ENCODE measurements at regions not wholly inside any gene's neighbourhood (a gene's known extent, or its start where the extent isn't known, plus 50 kb on each side); places are given as distances from the start of the nearest gene placed in this dataset.

DNA sequence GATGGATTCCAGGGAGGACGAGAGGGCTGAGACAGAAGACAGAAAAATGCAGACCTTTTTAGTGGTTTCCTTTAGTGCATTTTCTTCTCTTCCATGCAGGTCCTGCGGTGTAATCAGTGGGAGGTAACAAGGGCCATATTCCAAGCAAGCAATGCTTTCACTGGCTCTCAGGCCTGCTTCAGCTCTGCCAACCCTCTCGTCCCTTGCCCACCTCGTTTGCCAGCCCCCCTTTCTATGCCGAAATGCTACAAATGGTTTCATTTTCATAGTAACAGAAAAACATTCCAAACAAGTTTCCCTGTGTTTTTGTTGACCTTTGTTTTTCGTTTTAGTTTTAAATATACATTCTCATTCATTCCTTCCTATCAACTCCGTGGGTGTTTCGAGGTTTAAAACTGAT lies 443.1 kb downstream of the TTLL7 start:
- DNase-seq (ENCODE audit: low read depth), result no peak
- in situ Hi-C loops (cut with HindIII; ENCODE audit: low pct_unique_long_range_greater_than_20kb, low sequenced_read_pairs), result no loop called here

DNA sequence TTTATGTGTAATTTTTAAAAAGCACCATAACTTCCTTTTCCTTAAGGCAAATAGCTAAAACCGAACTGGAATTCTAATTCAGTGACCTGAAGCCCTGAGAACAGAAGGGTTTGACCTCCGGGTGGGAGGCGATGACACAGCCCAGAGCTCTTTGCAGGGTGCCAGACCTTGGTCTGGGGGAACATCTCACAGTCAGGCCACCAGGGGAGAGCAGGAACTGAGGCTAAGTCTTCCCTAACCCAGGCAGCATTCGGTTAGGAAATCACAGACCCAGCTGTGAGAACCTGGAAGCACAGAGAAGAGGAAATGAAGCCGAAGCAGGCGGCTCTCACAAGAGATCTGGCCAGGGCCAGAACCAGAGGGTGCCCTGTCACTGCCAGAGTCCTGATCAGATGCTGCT lies 444.8 kb downstream of the TTLL7 start:
- no peak for DNase-seq (ENCODE audit: low read depth)
- in situ Hi-C loops (cut with HindIII; ENCODE audit: low pct_unique_long_range_greater_than_20kb, low sequenced_read_pairs), result no loop called here

DNA sequence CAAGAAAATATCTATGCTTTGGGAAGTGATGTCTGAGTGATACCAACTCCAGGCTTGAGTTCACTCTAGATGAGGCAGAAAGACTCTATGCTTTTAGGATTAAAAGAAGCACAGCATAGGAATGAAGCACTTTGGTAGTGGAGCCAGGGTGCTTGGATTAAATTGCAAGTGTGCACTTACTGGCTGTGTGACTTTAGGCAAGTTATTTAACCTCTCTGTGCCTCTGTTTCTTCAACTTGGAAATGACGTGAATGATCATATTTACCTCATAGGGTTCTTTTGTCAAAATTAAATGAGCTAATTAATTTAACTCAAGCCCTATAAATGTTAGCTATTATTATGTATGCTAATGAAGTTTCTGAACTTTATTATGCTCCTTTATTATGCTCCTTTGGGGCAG lies 446.1 kb downstream of the TTLL7 start:
- in situ Hi-C loops (cut with HindIII; ENCODE audit: low pct_unique_long_range_greater_than_20kb, low sequenced_read_pairs), result no loop called here
- no peak for DNase-seq (ENCODE audit: low read depth)

DNA sequence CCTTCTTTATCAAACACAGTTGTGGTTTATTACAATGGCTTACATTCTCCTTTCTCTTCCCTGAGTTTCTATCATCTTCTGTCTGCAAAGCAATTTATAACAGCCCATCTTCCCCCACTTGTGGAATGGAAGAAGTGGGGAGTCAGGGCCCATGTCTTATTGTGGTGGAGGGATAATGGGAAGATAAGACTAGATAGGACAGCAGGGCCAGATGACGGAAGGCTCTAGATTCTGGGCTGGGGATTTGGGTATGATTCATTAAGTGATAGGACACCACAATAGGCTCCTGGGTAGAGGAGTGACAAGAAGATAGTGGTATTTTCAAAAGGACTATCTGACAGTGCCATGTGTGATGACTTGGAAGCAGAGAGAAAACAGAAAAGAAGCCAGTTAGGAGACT lies 450.6 kb downstream of the TTLL7 start:
- in situ Hi-C loops (cut with HindIII; ENCODE audit: low pct_unique_long_range_greater_than_20kb, low sequenced_read_pairs), result no loop called here

DNA sequence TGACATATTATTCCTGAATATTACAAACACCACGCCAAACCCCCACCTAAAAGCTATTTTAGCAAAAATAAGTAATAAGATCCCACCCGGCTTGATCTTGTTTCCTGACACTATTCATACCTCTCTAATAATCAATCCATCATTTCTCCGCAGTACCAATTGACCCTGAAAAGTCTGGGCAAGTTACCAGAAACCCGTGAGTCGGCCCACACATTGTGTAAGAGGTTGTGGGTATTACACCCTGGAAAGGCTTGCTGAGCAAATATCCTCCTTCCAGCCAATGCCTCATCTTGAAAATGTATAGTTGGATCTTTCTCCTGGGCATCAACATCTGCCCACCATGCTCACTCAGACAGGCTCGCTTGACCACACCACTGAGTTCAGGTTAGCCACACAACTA lies 451.0 kb downstream of the TTLL7 start:
- DNase-seq (ENCODE audit: low read depth), result no peak
- in situ Hi-C loops (cut with HindIII; ENCODE audit: low pct_unique_long_range_greater_than_20kb, low sequenced_read_pairs), result no loop called here

More for the DNA sequence above, 450.6 kb downstream of the TTLL7 start:
- no peak for DNase-seq (ENCODE audit: low read depth)

DNA sequence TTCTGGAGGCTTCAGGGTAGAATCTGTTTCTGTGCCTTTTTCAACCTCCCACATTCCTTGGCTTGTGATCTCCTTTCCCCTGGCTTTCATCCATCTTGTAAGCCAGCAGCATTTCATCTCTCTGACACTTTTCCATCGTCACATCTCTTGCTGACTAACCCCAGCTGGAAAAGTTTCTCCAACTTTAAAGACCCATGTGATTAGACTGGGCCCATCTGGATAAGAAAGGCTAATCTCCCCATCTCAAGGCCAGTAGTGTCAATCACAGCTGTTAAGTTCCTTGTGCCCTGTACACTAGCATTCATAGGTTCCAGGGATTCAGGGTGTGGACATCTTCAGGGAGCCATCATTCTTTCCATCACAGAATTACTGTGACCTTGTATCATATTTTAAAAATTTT lies 452.1 kb downstream of the TTLL7 start:
- no peak for DNase-seq (ENCODE audit: low read depth)
- in situ Hi-C loops (cut with HindIII; ENCODE audit: low pct_unique_long_range_greater_than_20kb, low sequenced_read_pairs), result no loop called here

DNA sequence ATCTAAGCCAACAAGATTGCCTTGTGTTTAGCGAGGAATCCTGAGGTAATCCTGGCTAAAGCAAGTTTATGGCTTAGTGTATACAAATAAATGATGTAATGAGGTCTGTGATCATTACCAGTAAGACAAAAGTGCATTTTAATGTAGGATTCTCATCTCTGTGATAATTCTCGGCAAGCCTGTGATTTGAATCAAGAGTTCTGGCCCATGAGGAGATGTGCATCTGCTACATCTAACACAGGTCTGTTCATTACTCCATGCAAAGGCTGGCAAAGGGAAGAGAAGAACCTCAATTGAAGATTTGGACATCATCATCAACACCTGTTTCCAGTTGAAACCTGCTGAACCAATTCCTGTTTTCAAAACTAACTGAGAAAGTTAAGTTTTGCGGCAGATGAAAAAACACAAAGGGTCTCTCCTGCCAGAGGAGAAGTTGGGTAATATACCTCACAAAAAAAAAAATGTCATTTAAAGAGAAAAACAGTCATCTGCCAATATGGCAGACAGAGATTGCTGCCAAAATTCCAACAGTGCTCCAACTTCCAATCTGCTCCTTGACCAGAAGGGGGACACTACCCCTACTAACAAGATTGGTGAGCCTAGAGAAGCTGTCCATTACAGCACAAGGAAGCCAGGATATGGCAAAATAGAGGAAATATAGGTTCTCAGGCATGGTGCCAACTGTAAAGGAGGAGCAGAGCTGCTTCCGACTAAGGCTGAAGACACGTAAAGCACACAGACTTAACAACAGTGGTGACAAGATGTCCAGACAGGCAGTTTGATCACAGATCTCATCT lies 453.7 kb downstream of the TTLL7 start:
- in situ Hi-C loops (cut with HindIII; ENCODE audit: low pct_unique_long_range_greater_than_20kb, low sequenced_read_pairs), result no loop called here
- no peak for DNase-seq (ENCODE audit: low read depth)

DNA sequence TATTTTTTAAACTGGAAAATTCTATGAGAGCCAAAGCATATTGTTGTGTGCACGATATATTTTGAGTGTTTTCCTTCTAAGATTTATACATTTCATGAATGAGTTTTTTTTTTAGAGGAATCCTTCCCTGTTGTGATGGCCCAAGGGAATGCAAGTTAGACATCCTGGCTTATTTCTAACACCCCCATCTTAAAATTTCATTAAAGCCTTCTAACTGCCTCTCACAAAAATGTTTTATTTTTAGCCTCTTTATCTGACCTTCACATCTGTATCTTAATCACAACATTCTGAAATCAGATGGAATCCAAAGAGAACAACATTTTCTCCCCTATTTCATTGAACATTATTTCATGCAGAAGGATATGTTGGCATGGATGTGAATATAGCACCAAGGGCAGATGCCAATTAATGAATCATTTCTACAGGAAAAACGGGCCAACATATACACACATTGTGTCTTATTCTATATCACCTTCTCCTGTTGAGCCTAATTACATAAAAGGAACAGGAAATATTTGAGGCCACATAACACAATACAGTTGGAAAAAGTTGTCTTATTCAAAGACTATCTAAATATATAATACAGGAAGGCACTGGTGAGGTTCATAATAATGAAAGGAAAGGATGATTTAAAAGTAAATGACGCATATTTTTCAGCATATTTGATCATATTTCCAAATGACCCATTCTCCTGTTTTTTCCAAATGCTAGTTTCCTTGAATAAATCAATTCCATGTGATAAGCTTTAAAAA lies 455.5 kb downstream of the TTLL7 start:
- in situ Hi-C loops (cut with HindIII; ENCODE audit: low pct_unique_long_range_greater_than_20kb, low sequenced_read_pairs), result no loop called here
- no peak for DNase-seq (ENCODE audit: low read depth)

DNA sequence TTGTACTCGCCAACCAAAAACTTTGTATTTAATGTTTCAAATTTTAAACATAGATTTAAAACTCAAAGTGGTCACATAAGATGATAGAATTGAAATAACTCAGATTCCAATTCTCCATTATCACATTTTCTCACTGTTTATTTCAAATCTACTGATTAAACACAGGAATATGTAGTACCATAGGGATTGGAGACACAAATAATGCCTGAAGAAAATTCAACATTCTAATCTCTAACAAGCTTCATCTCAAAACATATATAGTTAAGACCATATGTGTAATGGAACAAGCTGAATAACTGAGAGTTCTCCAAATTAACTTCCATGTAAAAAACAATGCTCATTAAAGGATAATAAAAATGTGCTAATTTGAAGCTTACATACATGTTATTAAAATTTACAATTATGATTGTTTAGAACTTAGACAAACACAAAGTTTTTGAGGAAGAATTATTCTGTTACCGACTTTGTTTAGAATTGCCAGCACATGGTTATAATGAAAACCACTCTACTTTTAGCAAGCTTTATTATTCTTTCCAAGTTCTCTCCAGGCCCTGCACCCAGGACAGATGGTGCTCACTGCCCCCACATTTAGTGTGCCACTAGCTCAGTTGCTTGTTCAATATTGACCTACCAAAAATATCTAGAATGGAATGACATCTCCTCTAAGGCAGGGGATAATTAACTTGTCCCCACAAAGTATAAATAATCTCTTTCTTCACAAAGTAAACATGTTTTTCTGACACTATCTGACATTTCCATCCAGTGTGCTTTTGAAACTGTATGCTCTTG lies 467.2 kb downstream of the TTLL7 start:
- DNase-seq (ENCODE audit: low read depth), result no peak
- in situ Hi-C loops (cut with HindIII; ENCODE audit: low pct_unique_long_range_greater_than_20kb, low sequenced_read_pairs), result no loop called here

DNA sequence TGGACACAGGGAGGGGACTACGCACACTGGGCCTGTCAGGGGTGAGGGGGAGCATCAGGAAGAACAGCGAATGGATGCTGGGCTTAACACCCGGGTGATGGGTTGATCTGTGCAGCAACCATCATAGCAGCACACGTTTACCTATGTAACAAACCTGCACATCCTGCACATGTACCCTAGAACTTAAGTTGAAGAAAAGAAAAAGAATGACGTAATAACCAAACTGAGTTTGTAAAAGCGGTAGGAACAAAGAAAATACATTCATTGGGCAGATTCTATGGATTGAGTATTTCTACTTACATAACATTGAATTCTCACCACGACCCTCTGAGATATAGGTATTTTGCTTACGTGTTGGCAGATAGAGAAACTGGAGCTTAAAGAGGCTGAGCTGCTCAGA lies 468.4 kb downstream of the TTLL7 start:
- no peak for DNase-seq (ENCODE audit: low read depth)
- in situ Hi-C loops (cut with HindIII; ENCODE audit: low pct_unique_long_range_greater_than_20kb, low sequenced_read_pairs), result no loop called here

DNA sequence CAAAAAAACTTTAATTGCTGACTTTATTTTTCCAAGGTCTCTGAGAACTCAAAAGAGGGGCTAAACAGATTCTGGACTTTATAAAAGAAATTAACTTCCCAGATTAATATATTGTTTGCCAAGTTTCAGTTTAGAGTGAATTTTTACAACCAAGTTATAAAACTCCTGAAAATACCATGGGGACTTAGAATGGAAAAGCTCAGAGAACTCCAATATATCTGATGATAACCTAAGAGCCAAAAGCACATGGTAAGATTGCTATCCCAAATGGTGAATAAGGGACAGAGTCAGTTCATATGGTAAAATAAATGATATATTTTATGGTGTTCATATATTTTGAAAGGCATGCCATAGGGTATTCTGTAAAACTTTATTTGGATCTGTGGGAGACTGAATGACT lies 470.9 kb downstream of the TTLL7 start:
- DNase-seq (ENCODE audit: low read depth), result no peak
- in situ Hi-C loops (cut with HindIII; ENCODE audit: low pct_unique_long_range_greater_than_20kb, low sequenced_read_pairs), result no loop called here

DNA sequence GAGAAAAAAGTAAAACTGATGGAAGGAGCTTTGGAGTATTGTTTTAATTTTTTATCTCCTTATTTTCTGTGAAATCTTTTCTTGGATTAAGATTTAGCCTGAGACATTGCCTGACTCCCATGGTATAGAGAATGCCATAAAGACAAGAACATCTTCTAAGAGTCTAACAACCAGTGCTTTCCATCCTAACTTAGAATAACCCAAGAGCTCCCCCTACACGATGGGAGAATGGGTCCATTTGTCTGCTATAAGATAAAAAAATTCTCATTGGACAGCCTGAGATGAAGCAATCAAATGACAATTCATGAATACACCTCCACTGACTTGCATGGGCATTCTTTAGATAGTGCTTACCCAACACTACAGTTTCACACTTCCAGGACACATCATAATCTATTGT lies 478.1 kb downstream of the TTLL7 start:
- no peak for DNase-seq (ENCODE audit: low read depth)
- in situ Hi-C loops (cut with HindIII; ENCODE audit: low pct_unique_long_range_greater_than_20kb, low sequenced_read_pairs), result no loop called here

DNA sequence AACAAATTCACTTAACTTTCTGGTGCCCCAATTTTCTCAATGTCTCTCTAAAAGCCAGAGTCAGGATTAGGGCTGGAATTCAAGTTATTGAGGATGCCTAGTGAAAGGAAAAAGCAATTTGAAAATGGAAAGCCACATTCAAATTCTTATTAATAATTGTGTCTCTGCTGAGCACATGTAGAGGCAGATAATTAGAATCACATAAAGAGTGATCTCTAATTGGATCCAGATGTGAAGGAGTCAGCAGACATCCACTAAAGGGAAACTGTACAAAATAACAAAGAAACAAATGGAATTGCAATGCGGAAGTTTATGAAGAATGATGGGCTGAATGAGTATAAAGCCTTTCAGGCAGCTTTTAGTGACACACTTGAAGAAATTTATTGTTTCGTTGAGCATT lies 482.6 kb downstream of the TTLL7 start:
- in situ Hi-C loops (cut with HindIII; ENCODE audit: low pct_unique_long_range_greater_than_20kb, low sequenced_read_pairs), result no loop called here
- DNase-seq (ENCODE audit: low read depth), result no peak

DNA sequence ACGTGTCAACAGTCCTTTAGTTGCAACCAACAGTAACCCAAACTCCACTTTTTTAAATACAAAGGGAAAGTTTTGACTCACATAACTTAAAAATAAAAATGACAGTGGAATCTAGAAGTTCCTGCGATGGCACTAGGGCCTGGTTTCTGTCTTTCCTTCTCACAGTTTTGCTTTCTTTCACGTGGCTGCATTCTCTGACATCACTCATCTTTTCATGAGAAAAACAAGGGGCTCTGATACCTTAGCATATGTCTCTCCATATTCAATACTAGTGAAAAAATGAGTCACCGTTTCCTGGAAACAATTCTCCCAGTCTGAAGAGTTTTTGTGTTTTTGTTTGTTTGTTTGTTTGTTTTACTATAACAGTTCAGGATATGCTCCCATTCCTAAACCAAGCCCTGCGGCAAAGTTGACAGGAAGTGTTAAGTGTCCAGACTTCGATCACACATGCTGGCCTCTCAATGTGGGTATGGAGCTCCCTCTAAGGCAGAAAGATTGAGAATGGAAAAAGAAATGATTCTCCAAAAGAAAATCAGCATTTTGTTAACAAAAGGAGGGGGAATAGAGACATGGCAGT lies 483.3 kb downstream of the TTLL7 start:
- no peak for DNase-seq (ENCODE audit: low read depth)
- in situ Hi-C loops (cut with HindIII; ENCODE audit: low pct_unique_long_range_greater_than_20kb, low sequenced_read_pairs), result no loop called here

DNA sequence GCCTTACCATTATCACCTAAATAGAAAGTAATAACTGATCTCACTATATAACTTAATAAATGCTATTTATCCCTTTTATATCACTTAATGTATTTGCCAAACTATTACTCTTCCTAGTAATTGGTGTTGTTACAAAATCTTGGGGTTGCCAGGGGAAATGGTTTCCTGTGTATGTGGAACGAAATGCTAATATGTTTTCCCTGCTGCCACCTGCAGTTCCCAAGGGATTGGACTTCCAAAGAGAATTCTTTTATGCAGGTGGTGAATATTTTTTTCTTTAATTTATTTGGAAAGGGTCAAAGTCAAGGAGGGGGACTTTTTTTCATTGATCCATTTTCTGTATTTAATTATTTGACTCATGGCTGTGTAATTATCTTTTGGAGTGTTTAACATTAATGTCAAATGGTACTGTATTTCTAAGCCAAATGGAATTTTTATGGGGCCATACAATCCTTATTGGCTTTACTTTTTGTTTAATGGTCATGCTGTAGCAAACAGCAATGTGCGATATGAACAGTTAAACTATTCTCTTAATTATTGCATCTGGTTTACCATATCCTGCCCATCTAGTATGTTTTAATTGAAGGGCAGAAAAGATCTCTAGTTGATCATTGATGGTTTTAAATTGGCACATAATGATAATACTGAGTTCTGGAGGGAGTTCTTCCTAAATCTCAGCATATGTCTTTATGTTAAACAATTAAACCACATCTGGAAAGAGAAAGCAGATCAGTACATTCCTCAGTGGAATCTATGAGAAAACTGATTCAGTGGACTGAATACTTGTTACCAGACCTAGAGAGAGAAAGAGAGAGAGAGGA lies 486.3 kb downstream of the TTLL7 start:
- in situ Hi-C loops (cut with HindIII; ENCODE audit: low pct_unique_long_range_greater_than_20kb, low sequenced_read_pairs), result no loop called here
- DNase-seq (ENCODE audit: low read depth), result no peak

DNA sequence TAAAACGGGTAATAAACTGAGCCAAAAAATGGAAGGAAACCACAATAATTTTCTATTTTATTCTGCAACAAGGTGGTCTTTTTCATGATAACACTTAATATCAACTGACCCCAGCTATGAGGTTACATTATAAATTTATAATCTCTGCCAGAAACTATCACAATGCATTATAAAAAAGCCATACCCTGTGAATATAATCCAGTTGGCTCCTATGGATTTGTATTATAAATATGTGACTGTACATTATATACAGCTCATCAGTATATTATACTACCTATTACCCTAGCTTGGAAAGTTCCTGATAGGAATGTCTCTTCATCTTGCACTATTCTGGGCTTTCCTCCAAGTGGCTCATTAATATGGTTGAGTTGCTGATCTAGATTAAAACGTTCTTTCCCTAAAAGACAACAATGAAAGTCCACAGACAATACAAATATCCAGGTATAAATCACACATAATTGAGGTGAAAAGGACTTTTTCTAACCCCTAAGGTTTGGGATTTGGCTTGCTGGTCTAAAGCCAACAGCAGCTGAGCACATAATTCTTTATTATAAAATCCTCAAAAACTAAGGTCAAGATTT lies 487.7 kb downstream of the TTLL7 start:
- in situ Hi-C loops (cut with HindIII; ENCODE audit: low pct_unique_long_range_greater_than_20kb, low sequenced_read_pairs), result no loop called here
- no peak for DNase-seq (ENCODE audit: low read depth)

DNA sequence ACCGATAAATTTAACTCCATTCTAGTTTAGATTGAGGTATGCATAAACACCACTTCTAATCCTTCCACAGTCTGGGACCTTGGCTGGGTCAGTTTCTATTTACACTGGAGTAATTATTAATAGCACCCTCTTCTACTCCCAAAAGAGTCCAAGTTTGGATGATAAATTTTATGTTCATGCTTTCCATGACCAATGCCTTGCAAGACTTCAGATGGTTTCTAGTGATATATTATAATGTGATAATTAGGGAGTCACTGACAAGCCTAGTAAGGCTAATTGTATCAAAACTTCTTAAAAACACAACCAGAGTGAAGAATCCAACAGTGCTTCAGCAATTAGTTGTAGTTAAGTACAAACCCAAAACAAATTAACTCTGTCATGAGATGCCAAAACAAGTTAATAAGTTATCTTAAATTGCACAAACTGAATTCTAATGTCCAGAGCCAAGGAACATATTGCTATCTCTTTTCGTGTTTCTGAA lies 489.6 kb downstream of the TTLL7 start:
- in situ Hi-C loops (cut with HindIII; ENCODE audit: low pct_unique_long_range_greater_than_20kb, low sequenced_read_pairs), result no loop called here

More for the DNA sequence above, 489.6 kb downstream of the TTLL7 start:
- no peak for DNase-seq (ENCODE audit: low read depth)

Measured in Caki2 (cell line).